ENCODE measurements at regions not wholly inside any gene's neighbourhood (a gene's known extent, or its start where the extent isn't known, plus 50 kb on each side); places are given as distances from the start of the nearest gene placed in this dataset.
"Not testable (repeated sequence)": the region's sequence is repeated elsewhere in the genome, so short reads cannot be mapped to it uniquely, and the experiment has no call there.

DNA sequence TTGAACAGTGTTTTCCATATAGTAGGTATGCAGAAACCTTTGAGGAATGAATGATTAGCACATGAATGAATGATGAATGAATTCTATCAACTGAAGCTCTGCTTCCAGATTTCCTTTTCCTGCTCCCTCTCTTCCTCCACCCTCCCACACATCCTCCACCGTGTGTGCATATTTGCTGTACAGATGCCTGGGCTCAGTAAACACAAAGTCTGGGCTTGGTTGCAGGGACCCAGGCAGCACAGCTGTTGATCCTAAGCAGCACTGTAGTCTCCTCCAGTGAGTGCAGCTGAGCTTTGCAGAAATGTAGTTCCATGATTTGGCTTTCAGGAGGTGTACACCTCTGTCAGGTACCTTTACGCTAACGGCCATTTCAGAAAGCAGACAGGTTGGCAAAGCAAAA lies 611.7 kb downstream of the NUF2 start:
- no peak for DNase-seq (ENCODE audit: insufficient read length, low spot score)
- no peak for TF ChIP-seq POLR2A (IDR thresholded peaks at IDR 0.05; ENCODE audit: low read depth, low read length)
- FAIRE-seq: no peak

DNA sequence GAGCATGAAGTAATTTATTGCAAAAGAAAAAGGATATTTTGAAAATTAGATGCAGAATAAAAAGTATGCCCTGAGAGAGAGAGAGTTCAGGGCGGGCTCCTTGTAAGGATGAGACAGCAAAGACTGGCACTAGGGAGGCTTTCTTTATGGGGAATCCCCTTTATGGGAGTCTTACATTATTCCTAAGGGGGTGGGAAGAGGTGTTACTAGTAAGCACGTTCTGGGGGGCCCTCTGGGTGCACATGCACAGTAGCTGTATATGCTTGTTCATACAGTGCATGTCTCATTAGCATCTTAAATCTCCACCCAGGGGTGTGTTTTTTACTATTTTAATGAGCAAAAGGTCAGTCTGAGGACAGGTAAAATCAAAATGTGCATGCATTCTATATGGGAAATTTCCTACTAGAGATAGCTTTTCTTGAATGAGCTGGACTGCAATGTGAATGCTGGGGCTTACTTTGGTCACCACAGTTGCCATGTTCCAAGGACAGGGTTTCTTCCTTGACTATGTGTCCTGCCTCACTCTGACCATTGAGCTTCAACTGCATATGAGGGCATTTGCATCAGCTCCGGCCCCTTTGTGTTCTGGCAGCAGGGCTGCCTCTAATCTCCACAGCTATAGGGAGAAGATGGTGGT lies 614.1 kb downstream of the NUF2 start:
- no peak for TF ChIP-seq POLR2A (IDR thresholded peaks at IDR 0.05; ENCODE audit: low read depth, low read length)
- FAIRE-seq (no peak), DNase-seq (ENCODE audit: insufficient read length, low spot score) (no peak)

DNA sequence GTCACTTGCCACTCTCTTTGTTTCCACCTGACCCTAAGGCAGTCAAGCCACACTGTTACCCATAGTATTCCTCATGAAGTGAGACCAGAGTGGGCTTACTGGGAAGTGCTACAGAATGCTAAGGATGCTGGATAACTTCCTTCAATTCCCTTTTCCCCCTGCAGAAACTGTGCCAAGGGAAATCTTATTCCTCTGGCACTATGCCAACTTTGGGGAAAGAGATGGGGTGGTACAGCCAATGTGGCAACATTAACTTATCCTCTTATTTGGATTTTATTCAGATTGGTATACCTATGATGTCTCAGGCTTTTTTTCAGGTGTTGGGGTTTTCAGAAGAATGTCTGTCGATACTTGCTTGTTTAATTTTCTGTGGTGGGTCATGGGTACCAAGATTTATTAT lies 599.4 kb upstream of the PBX1 start:
- no peak for DNase-seq (ENCODE audit: insufficient read length, low spot score)

DNA sequence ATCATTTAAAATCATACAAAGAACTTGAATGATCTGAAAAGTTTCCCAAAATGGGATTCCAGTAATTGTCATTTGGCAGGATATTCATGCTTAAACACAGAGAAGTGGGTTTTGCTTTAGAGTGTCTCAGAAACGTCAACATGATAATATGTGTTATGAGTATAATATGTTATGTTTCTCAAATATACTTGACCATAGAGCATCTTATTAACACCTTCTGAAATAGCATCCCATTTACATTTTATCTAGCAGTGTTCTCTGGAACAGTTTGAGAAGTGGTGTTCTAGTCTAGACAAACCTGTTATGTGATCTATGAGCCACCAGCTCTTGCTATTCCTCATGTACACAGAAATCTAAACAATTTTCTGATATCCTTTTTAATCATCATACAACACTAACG lies 588.8 kb upstream of the PBX1 start:
- FAIRE-seq (no peak), DNase-seq (ENCODE audit: insufficient read length, low spot score) (no peak)
- TF ChIP-seq POLR2A (IDR thresholded peaks at IDR 0.05; ENCODE audit: low read depth, low read length): no peak

More for the DNA sequence above, 599.4 kb upstream of the PBX1 start:
- TF ChIP-seq POLR2A (IDR thresholded peaks at IDR 0.05; ENCODE audit: low read depth, low read length): no peak
- FAIRE-seq: no peak

DNA sequence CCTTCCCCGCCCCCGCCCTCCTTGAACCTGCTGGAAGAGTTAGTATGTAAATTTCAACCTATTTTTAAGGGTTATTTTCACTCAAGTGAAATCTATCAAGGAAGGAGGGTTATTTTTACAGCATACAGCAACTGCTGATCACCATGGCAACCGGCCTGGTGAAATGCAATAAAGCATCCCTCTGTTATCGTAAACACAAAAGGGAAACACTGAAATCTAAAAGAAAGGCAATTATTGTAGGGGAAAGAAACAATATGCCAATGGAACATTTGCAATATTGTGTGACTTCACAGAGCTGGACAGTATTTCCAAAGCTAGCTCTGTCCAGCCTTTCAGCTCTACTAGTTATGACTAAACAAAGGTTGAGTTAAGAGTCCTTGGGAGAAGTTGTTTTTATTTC lies 588.3 kb upstream of the PBX1 start:
- no peak for FAIRE-seq
- no peak for DNase-seq (ENCODE audit: insufficient read length, low spot score)
- TF ChIP-seq POLR2A (IDR thresholded peaks at IDR 0.05; ENCODE audit: low read depth, low read length): no peak

DNA sequence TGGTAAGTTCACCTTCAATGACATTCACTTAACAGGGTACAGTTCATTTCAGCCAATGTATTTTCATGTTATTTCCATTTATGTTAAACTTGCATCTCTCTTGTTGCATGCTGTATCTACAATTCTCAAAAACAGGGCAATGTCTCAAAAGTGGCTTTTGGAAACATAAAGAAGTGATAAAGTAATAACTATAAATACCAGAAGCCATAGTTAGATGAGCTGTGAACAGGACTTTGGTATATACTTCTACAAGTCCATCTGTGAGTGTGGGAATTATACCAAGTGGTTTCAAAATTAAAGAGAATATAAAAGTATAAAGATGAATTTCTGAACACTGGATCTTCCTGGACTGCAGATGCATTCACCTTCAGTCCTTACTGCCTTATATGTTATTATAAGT lies 585.4 kb upstream of the PBX1 start:
- TF ChIP-seq POLR2A (IDR thresholded peaks at IDR 0.05; ENCODE audit: low read depth, low read length): no peak
- no peak for DNase-seq (ENCODE audit: insufficient read length, low spot score)
- FAIRE-seq: no peak

DNA sequence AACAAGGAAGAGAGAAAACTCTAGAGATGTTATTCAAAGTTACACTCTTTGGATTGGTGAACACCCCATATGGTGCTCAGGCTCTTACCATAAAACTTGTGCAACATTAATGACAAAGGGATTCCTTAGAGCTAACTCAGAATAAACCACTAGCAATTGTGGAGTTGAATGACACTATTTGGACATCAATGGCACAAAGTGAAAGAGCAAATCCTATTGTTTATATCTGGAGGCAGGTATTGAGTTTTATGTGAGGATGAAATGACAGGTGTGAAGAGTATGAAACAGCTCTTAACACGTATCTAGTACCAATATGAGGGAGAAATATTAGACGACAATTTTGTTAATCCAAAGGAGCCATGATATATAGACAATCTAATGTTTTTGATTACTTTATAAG lies 584.9 kb upstream of the PBX1 start:
- DNase-seq (ENCODE audit: insufficient read length, low spot score) (no peak), FAIRE-seq (no peak)
- TF ChIP-seq POLR2A (IDR thresholded peaks at IDR 0.05; ENCODE audit: low read depth, low read length): no peak

DNA sequence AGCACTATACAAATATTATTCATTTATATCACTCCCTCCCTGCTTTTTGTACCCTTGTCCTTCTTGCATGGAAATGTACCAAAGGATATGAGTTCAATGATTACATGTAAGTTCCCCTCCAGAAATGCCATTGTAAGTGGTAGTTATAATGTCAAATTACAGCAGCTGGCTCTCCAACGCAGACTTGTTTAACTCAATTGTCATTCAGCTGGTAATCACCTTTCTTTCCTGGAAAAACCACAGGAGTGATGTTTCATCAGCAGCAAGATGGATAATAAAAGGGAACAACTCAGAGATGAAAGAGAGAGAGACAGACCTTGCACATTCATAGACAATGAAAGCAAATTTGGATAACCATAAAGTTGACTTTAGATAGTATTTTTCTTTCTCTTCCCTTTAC lies 578.6 kb upstream of the PBX1 start:
- FAIRE-seq: no peak
- no peak for TF ChIP-seq POLR2A (IDR thresholded peaks at IDR 0.05; ENCODE audit: low read depth, low read length)
- DNase-seq (ENCODE audit: insufficient read length, low spot score): no peak

DNA sequence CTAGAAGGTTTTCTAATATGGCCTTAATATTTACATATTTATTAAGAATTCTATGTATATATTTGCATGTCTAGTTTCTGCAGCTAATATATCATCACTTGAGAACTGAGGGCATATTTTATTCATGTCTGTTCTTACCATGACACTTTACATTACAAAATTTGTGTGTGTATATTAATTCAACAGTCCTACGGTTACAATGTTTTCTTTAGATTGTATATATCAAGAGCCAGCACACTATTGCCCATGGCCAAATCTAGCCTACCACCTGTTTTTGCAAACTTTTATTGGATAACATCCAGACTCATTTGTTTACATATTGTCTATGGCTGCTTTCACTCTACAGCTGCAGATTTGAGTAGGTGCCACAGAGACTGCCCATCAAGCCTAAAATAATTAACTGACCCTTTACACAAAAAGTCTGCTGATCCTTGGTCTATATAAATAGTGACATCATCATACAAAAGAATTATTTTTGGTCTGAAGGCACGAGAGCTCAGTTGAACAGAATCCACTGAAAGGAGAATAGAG lies 577.4 kb upstream of the PBX1 start:
- FAIRE-seq: no peak
- TF ChIP-seq POLR2A (IDR thresholded peaks at IDR 0.05; ENCODE audit: low read depth, low read length): no peak
- DNase-seq (ENCODE audit: insufficient read length, low spot score): no peak

DNA sequence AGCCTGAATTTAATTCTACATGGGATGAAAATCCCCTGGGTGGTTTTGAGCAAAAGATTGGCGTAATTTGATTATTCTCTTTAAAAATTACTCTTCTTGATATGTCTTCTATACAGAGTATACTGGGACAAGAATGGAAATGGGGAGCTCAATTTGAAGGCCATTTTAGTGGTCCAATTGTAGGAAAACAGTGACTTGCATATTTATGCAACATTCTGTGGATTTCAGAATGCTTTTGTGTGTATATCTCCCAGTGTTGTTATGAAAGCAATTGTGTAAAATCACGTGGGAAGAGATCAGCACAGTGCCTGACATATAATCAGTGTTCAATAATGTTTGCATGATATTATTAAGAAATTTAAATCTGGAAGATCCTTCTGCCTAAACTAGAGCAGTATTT lies 575.9 kb upstream of the PBX1 start:
- no peak for TF ChIP-seq POLR2A (IDR thresholded peaks at IDR 0.05; ENCODE audit: low read depth, low read length)
- FAIRE-seq (no peak), DNase-seq (ENCODE audit: insufficient read length, low spot score) (no peak)

DNA sequence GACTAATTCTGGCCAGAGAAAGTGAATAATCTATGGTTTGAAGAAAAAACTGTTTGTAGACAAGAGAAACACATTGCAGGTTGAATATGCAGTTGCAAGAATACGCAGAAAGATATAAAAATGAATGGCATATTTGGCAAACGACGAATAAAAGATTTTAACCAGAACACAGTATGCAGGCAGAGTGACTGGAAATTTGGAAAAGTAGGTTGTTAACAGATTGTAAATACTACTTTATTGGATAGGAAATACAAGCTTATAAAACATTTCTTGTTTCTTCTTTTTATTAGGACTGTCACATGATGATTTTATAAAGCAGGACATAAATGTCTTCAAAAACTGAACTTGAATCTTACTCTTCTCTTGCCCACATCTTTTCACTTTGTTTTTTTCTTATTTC lies 573.3 kb upstream of the PBX1 start:
- no peak for DNase-seq (ENCODE audit: insufficient read length, low spot score)
- FAIRE-seq: no peak
- no peak for TF ChIP-seq POLR2A (IDR thresholded peaks at IDR 0.05; ENCODE audit: low read depth, low read length)

DNA sequence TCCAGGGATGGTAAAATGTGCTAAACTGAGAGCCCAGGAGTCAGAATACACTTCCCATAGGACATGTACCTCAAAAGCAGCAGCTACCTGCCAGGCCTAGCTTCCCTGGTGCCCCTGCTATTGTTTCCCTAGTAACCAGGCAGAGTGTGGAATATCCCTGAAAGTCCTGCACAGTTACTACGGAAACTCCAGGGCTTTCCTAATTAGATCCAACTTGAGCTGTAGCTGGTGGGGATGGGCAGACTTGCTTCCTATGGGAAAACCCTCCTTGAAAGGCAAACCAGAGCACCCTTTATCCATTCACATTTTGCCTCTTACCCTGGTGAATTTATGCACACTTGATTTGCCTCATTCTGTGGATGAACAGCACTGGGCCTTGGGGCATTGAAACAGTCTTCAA lies 559.9 kb upstream of the PBX1 start:
- DNase-seq (ENCODE audit: insufficient read length, low spot score): no peak
- FAIRE-seq: no peak
- no peak for TF ChIP-seq POLR2A (IDR thresholded peaks at IDR 0.05; ENCODE audit: low read depth, low read length)

DNA sequence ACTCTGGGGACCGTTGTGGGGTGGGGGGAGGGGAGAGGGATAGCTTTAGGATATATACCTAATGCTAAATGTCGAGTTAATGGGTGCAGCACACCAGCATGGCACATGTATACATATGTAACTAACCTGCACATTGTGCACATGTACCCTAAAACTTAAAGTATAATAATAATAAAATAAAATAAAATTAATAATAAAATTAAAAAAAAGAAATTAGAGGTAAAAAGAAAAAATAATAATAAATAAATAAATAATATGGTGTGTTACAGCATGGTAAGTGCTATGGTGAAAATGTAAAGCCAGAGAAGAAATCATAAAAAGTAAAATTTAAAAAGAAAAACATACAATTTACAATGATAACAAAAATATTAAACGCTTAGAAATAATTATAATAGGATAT lies 552.8 kb upstream of the PBX1 start:
- not testable (repeated sequence) for FAIRE-seq; DNase-seq (ENCODE audit: insufficient read length, low spot score)

DNA sequence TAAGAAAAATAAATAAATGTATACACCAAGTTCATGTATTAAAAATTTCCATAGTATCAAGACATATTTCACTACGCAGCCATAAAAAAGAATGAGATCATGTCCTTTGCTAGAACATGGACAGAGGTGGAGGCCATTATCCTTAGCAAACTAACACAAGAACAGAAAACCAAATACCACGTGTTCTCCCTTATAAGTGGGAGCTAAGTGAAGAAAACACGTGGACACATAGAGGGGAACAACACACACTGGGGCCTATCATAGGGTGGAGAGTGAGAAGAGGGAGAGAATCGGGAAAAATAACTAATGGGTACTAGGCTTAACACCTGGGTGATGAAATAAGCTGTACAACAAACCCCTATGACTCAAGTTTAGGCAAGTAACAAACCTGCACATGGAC lies 552.4 kb upstream of the PBX1 start:
- DNase-seq (ENCODE audit: insufficient read length, low spot score) (no peak), FAIRE-seq (no peak)
- no peak for TF ChIP-seq POLR2A (IDR thresholded peaks at IDR 0.05; ENCODE audit: low read depth, low read length)

DNA sequence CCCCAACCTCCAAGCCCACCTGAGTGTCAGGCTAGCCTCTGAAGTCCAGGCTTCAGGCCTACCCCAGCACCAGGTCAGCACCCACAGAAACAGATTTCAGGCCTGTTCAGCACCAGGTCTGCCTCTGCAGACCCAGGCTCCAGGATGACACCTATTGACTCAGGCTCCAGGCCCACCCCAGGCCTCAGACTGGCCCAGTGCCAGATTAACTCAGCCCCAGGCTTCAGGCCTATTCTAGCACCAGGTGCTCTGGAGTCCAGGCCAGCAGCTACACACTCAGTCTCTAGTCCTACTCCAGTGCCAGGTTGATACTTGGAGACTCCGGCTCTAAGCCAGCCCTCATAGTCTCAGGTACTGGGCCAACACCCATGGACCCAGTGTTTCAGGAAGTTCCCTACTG lies 541.7 kb upstream of the PBX1 start:
- DNase-seq (ENCODE audit: insufficient read length, low spot score): no peak
- no peak for FAIRE-seq
- TF ChIP-seq POLR2A (IDR thresholded peaks at IDR 0.05; ENCODE audit: low read depth, low read length): no peak

DNA sequence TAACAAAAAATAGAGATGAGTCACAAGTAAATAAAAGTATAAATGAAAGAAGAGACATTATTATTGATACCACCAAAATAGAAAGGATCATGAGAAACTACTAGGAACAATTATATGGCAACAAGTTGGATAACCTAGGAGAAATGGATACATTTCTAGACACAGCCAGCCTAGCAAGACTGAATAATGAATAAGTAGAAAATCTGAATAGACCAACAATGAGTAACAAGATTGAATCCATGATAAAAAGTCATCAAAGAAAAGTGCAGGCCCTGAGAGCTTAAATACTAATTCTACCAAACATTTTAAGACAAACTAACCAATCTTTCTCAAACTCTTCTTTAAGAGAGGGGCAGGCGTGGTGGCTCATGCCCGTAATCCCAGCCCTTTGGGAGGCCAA lies 538.6 kb upstream of the PBX1 start:
- TF ChIP-seq POLR2A (IDR thresholded peaks at IDR 0.05; ENCODE audit: low read depth, low read length): no peak
- DNase-seq (ENCODE audit: insufficient read length, low spot score) (no peak), FAIRE-seq (no peak)

Measured in H54 (cell line).